ENCODE measurements at regions not wholly inside any gene's neighbourhood (a gene's known extent, or its start where the extent isn't known, plus 50 kb on each side); places are given as distances from the start of the nearest gene placed in this dataset.

- no peak overlapping the region for H4K5ac ChIP-seq (ENCODE audit: low read depth, low read length)
- H2AK5ac ChIP-seq (ENCODE audit: low read depth, low read length), result no peak overlapping the region
- H3K18ac ChIP-seq (ENCODE audit: low read depth, low read length), result no peak overlapping the region
- intact Hi-C loops (cut with micrococcal nuclease) (no loop called here), in situ Hi-C loops (cut with MboI; ENCODE audit: low sequenced_read_pairs) (no loop called here), dilution Hi-C loops (cut with HindIII; ENCODE audit: low sequenced_read_pairs, unreplicated experiment) (no loop called here)
- no peaks in the 10 kb centered on the region for H3K36me3 ChIP-seq (ENCODE audit: control insufficient read depth, insufficient read depth, low read length)
- no peak overlapping the region for H2BK5ac ChIP-seq (ENCODE audit: low read depth, low read length, poor library complexity, severe bottlenecking)
- H2BK20ac ChIP-seq (ENCODE audit: low read depth, low read length), result no peak overlapping the region
- no peak overlapping the region for H3K4me3 ChIP-seq (ENCODE audit: insufficient read depth, low read depth, low read length)
- no peak overlapping the region for H4K91ac ChIP-seq (ENCODE audit: insufficient read depth, low read depth, low read length)
- ChIA-PET CTCF (no interaction called here), POLR2A (ENCODE audit: unreplicated experiment) (no interaction called here)
- peaks cover 5% of the 10 kb centered on the region; the same call in 1 of the 2 replicates for H3K27me3 ChIP-seq (ENCODE audit: control insufficient read depth, insufficient read depth, low read length)
- H3K23ac ChIP-seq (ENCODE audit: low read depth, low read length), result no peak overlapping the region
- BruUV-seq (replicated peaks), result no TSS peak
- WGBS, 2 experiments (ENCODE audit: extremely low coverage in 2 of 2, insufficient read length in 1 of 2), result no CpG with 5 or more reads among the region's 1 CpG
- no peak overlapping the region for H4K8ac ChIP-seq (ENCODE audit: low read depth in 2 of 2, low read length in 2 of 2)
- DNase-seq (peak; percentile 40), ATAC-seq (ENCODE audit: low read depth) (0 out of 2 replicates have a peak, but pooled peaks have one; percentile 16)
- H3K4me1 ChIP-seq (ENCODE audit: control insufficient read depth, insufficient read depth, low read length), result no peaks in the 10 kb centered on the region
- H3K56ac ChIP-seq (ENCODE audit: extremely low read depth, insufficient read depth, low read length), result no peak overlapping the region
- no peak overlapping the region for H3K27ac ChIP-seq (ENCODE audit: insufficient read depth, low read length)
- no peak overlapping the region for H3K9ac ChIP-seq (ENCODE audit: low read depth, low read length)
- H2AFZ ChIP-seq (replicated peaks; ENCODE audit: low read length, poor library complexity), result no peak overlapping the region
- H2BK15ac ChIP-seq (ENCODE audit: low read depth, low read length), result no peak overlapping the region; the same call in 2 of the 3 replicates
- TF ChIP-seq RCOR1 (IDR thresholded peaks at IDR 0.05; ENCODE audit: insufficient replicate concordance, low read length) (no peak), FOS (IDR thresholded peaks at IDR 0.05; ENCODE audit: low read depth, low read length) (no peak), RAD21 (IDR thresholded peaks at IDR 0.05; ENCODE audit: low read length) (no peak), SMC3 (IDR thresholded peaks at IDR 0.05; ENCODE audit: low read depth, low read length) (no peak), MAZ (IDR thresholded peaks at IDR 0.05; ENCODE audit: borderline replicate concordance, low read depth, low read length) (no peak), MXI1 (IDR thresholded peaks at IDR 0.05; ENCODE audit: borderline replicate concordance, low read depth, low read length) (no peak), RFX5 (IDR thresholded peaks at IDR 0.05; ENCODE audit: low read depth, low read length) (no peak)
- no peak overlapping the region for H3K4me2 ChIP-seq (ENCODE audit: low read depth, low read length)
- no peaks in the 10 kb centered on the region for H3K79me1 ChIP-seq (ENCODE audit: low read depth in 1 of 2, low read length in 2 of 2)
- H3K9me1 ChIP-seq (ENCODE audit: insufficient read depth, low read length), result no peaks in the 10 kb centered on the region
- H4K20me1 ChIP-seq (ENCODE audit: insufficient read depth, low read length), result no peaks in the 10 kb centered on the region
- peaks cover 15% of the 10 kb centered on the region for H3K9me3 ChIP-seq (ENCODE audit: control insufficient read depth, insufficient read depth, low read length)
- H3K14ac ChIP-seq (replicated peaks; ENCODE audit: low read depth, low read length), result no peak overlapping the region
- H3K4ac ChIP-seq (ENCODE audit: low read depth, low read length), result no peak overlapping the region
- no peak overlapping the region for H2AK9ac ChIP-seq (replicated peaks; ENCODE audit: low read depth, low read length, poor library complexity)
- no peak overlapping the region for H2BK120ac ChIP-seq (ENCODE audit: low read depth, low read length)
Observed at GRCh38 chr6:132228894-132229293, 172.4 kb downstream of the MOXD1 start.

Data from IMR-90 (cell line).